Activated T-cell treated with anti-CD3 and anti-CD28 coated beads, Interleukin-2, amount 50 U/mL, for 24 hours (primary cell): ENCODE measurements at regions not wholly inside any gene's neighbourhood (a gene's known extent, or its start where the extent isn't known, plus 50 kb on each side); places are given as distances from the start of the nearest gene placed in this dataset.
"Not testable (repeated sequence)": the region's sequence is repeated elsewhere in the genome, so short reads cannot be mapped to it uniquely, and the experiment has no call there.

Experiments
- DNase-seq: peaks from one replicate; pipeline ENCODE4 v3.0.0-alpha.2; 2020
- H3K27ac Mint-ChIP-seq: 2 replicates; pipeline ENCODE4 v1.8.0; 2020; ENCODE audit warnings: mild to moderate bottlenecking, mixed read lengths
- H3K27me3 Mint-ChIP-seq: 2 replicates; pipeline ENCODE4 v1.8.0; 2020; ENCODE audit warnings: mixed read lengths
- H3K36me3 Mint-ChIP-seq: 2 replicates; pipeline ENCODE4 v1.8.0; 2020; ENCODE audit warnings: low read depth, mixed read lengths
- H3K4me1 Mint-ChIP-seq: 2 replicates; pipeline ENCODE4 v1.8.0; 2020; ENCODE audit warnings: low read depth, mixed read lengths
- H3K4me3 Mint-ChIP-seq: 2 replicates; pipeline ENCODE4 v1.8.0; 2020; ENCODE audit warnings: mild to moderate bottlenecking, moderate library complexity, mixed read lengths
- H3K9me3 Mint-ChIP-seq: 2 replicates; pipeline ENCODE4 v1.8.0; 2020; ENCODE audit warnings: mixed read lengths

- H3K27me3 Mint-ChIP-seq, result peaks cover 9% of the 10 kb centered on the region
- peaks cover 5% of the 10 kb centered on the region for H3K9me3 Mint-ChIP-seq
- no peaks in the 10 kb centered on the region for H3K36me3 Mint-ChIP-seq
- H3K27ac Mint-ChIP-seq, result no peak overlapping the region
- H3K4me3 Mint-ChIP-seq, result no peak overlapping the region
- no peak for DNase-seq
- H3K4me1 Mint-ChIP-seq, result peaks cover 13% of the 10 kb centered on the region
These were observed 147.5 kb upstream of the TBCA start for GRCh38 chr5:77923666-77924065.

DNA sequence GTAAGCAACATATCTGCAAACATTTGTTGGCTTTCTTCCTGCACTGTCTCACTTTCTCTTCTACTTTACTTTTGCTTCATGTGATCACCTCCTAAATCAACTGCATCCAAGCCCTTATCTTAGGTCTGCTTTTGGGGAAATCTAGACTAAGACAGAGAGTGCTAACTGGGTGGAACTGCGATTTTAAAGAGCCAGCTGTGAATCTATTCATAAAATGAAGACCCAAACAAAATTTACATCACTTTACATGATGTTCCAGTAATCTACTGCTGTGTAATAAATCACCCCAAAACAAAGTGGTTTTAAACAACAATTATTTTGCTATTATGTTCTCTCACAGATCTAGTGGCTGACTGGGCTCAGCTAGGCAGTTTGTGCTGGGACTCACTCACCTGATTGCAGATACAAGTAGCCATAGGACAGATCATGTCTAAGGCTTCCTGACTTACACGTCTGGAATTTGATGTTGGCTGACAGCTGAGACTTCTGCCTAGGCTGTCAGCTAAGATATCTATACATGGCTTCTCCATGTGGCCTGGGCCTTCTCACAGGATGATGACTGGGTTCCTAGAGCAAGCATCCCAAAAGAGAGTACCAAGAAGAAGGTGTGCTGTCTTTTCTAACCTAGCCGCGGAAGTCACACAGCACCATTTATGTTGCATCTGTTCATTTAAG is 145.1 kb upstream of the TBCA start:
- H3K4me3 Mint-ChIP-seq, result no peak overlapping the region
- H3K9me3 Mint-ChIP-seq, result no peaks in the 10 kb centered on the region
- H3K27ac Mint-ChIP-seq, result no peak overlapping the region
- peaks cover 13% of the 10 kb centered on the region for H3K4me1 Mint-ChIP-seq
- H3K36me3 Mint-ChIP-seq, result no peaks in the 10 kb centered on the region
- H3K27me3 Mint-ChIP-seq, result peaks cover 5% of the 10 kb centered on the region
- no peak for DNase-seq

- no peak overlapping the region for H3K27ac Mint-ChIP-seq
- no peaks in the 10 kb centered on the region for H3K9me3 Mint-ChIP-seq
- peaks cover 11% of the 10 kb centered on the region for H3K4me1 Mint-ChIP-seq
- no peak for DNase-seq
- no peaks in the 10 kb centered on the region for H3K36me3 Mint-ChIP-seq
- H3K4me3 Mint-ChIP-seq, result no peak overlapping the region
- peaks cover 3% of the 10 kb centered on the region for H3K27me3 Mint-ChIP-seq
These were observed 144.4 kb upstream of the TBCA start for GRCh38 chr5:77920359-77921058.

DNA sequence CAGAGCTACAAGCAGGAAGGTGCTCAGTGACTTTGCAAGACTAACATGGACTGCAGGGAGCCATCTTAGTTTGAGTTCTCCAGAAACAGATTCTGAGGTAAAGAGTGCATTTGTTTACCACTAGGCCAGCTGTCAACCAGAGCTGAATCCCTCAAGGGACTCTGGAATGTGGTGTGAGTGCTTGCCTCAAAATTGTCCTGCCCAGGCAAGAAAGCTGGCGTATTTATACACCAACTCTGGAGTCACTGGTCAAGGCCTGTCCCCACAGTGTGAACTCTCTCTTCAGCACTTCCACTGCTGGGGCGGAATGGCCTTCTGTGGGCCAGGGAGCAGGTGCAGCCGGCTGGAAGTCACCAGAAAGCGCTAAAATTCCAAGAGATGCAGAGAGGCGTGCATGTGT is 139.2 kb upstream of the TBCA start:
- Mint-ChIP-seq H3K27me3 (peaks cover 16% of the 10 kb centered on the region), H3K4me3 (no peak overlapping the region), H3K36me3 (no peaks in the 10 kb centered on the region), H3K4me1 (no peaks in the 10 kb centered on the region), H3K9me3 (no peaks in the 10 kb centered on the region), H3K27ac (no peak overlapping the region)
- DNase-seq, result no peak

- DNase-seq, result no peak
- no peak overlapping the region for H3K27ac Mint-ChIP-seq
- H3K4me3 Mint-ChIP-seq, result no peak overlapping the region
- H3K4me1 Mint-ChIP-seq, result no peaks in the 10 kb centered on the region
- H3K36me3 Mint-ChIP-seq, result no peaks in the 10 kb centered on the region
- H3K27me3 Mint-ChIP-seq, result peaks cover 16% of the 10 kb centered on the region
- H3K9me3 Mint-ChIP-seq, result no peaks in the 10 kb centered on the region
These were observed 136.6 kb upstream of the TBCA start for GRCh38 chr5:77912721-77913120.

DNA sequence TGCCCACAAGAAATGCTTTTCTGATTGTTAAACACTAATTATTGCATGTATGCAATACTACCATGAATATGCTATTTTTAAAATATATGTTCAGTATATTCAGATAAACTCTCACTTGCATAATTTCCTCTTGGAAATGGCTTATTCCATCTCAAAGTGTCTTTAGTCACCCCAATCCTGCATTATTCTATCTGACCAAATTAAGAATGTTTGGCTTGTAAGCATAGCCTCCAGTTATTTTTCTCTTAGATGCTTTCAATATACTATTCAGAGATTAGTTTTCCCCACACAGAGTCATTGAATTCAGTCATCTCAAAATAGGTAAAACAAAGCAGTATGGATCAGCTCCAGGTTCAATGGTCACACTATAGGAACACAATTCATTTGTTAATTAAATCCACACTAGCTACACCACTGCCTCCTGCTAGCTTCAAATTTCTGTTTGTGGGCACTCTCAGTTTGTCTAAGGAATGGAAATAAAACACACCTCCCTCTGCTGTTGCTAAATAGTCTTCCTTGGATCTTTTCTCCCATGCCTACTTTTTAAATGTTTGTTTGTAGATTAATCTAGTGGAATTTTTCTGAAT is 134.6 kb upstream of the TBCA start:
- no peaks in the 10 kb centered on the region for H3K36me3 Mint-ChIP-seq
- no peaks in the 10 kb centered on the region for H3K4me1 Mint-ChIP-seq
- DNase-seq, result no peak
- no peak overlapping the region for H3K4me3 Mint-ChIP-seq
- no peaks in the 10 kb centered on the region for H3K9me3 Mint-ChIP-seq
- peaks cover 16% of the 10 kb centered on the region for H3K27me3 Mint-ChIP-seq
- no peak overlapping the region for H3K27ac Mint-ChIP-seq

DNA sequence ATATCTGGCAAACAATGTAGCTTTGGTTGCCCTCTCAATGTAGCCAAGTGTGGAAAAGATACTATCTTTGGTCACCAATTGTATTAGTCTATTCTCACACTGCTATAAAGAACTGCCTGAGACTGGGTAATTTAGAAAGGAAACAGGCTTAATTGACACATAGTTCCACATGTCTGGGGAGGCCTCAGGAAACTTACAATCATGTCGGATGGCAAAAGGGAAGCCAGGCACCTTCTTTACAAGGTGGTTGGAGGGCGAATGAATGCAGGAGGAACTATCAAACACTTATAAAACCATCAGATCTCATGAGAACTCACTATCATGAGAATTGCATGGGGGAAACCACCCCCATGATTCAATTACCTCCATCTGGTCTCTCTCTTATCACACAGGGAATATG is 133.1 kb upstream of the TBCA start:
- no peak overlapping the region for H3K27ac Mint-ChIP-seq
- H3K36me3 Mint-ChIP-seq, result no peaks in the 10 kb centered on the region
- DNase-seq, result no peak
- H3K27me3 Mint-ChIP-seq, result peaks cover 16% of the 10 kb centered on the region
- H3K4me3 Mint-ChIP-seq, result no peak overlapping the region
- H3K4me1 Mint-ChIP-seq, result no peaks in the 10 kb centered on the region
- H3K9me3 Mint-ChIP-seq, result no peaks in the 10 kb centered on the region

DNA sequence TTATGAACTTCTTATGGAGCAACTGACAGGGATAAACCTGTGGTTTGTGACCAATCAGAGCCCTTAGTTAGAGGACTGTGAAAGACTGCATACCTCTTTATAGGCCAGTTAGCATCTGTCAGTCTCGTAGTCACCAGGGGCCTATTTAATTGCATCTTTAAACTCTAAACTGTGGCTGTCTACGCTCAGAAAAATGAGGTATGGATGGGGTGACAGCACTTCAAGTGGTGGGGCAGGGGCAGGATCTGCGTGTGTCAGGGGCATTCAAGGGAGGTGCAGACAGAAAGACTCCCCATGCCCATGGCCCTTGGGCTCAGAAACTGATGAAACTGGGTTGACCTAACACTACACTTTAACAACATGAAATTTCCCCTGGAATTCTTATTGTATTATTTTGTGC is 132.6 kb upstream of the TBCA start:
- Mint-ChIP-seq H3K9me3 (no peaks in the 10 kb centered on the region), H3K27me3 (peaks cover 16% of the 10 kb centered on the region), H3K27ac (no peak overlapping the region), H3K4me3 (no peak overlapping the region), H3K4me1 (no peaks in the 10 kb centered on the region), H3K36me3 (no peaks in the 10 kb centered on the region)
- no peak for DNase-seq

GRCh38 chr5:77907786-77908185 is 131.6 kb upstream of the TBCA start:
- DNase-seq, result no peak
- no peaks in the 10 kb centered on the region for H3K9me3 Mint-ChIP-seq
- H3K4me3 Mint-ChIP-seq, result no peak overlapping the region
- H3K4me1 Mint-ChIP-seq, result no peaks in the 10 kb centered on the region
- no peaks in the 10 kb centered on the region for H3K36me3 Mint-ChIP-seq
- H3K27me3 Mint-ChIP-seq, result peaks cover 8% of the 10 kb centered on the region
- no peak overlapping the region for H3K27ac Mint-ChIP-seq

- H3K4me3 Mint-ChIP-seq, result no peak overlapping the region
- H3K27ac Mint-ChIP-seq, result no peak overlapping the region
These were observed 130.7 kb upstream of the TBCA start for GRCh38 chr5:77906806-77907205.

GRCh38 chr5:77904362-77904761 is 128.2 kb upstream of the TBCA start:
- no peaks in the 10 kb centered on the region for H3K4me1 Mint-ChIP-seq

More at GRCh38 chr5:77906806-77907205, 130.7 kb upstream of the TBCA start:
- Mint-ChIP-seq H3K9me3 (no peaks in the 10 kb centered on the region), H3K36me3 (no peaks in the 10 kb centered on the region), H3K4me1 (no peaks in the 10 kb centered on the region), H3K27me3 (peaks cover 4% of the 10 kb centered on the region)
- no peak for DNase-seq

GRCh38 chr5:77900691-77901090 is 124.6 kb upstream of the TBCA start:
- Mint-ChIP-seq H3K9me3 (no peaks in the 10 kb centered on the region), H3K27me3 (no peaks in the 10 kb centered on the region), H3K36me3 (no peaks in the 10 kb centered on the region), H3K4me1 (no peaks in the 10 kb centered on the region), H3K27ac (no peak overlapping the region), H3K4me3 (no peak overlapping the region)
- no peak for DNase-seq

More at GRCh38 chr5:77904362-77904761, 128.2 kb upstream of the TBCA start:
- no peaks in the 10 kb centered on the region for H3K27me3 Mint-ChIP-seq
- no peaks in the 10 kb centered on the region for H3K36me3 Mint-ChIP-seq
- H3K4me3 Mint-ChIP-seq, result no peak overlapping the region
- no peaks in the 10 kb centered on the region for H3K9me3 Mint-ChIP-seq
- DNase-seq, result no peak
- no peak overlapping the region for H3K27ac Mint-ChIP-seq

DNA sequence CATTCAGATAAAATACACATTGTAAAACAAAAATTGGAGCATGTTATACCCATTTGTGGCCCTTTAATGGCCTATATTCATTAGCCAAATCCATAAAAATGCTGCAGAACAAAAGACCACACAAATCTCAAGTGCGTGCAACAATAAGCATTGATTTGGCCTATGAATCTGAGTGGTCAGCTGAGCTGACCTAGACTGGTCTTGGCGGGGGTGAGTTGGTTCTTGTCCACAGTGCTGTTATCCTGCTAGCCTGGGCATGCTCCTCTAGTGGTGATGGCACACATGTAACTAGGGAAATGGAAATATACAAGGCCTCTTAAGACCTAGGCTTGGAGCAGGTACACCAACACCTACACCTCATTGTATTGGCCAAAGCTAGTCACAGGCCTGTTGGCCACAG is 122.2 kb upstream of the TBCA start:
- Mint-ChIP-seq H3K4me1 (peaks cover 3% of the 10 kb centered on the region), H3K27ac (no peak overlapping the region), H3K9me3 (no peaks in the 10 kb centered on the region), H3K36me3 (no peaks in the 10 kb centered on the region), H3K27me3 (no peaks in the 10 kb centered on the region), H3K4me3 (no peak overlapping the region)
- DNase-seq, result no peak

DNA sequence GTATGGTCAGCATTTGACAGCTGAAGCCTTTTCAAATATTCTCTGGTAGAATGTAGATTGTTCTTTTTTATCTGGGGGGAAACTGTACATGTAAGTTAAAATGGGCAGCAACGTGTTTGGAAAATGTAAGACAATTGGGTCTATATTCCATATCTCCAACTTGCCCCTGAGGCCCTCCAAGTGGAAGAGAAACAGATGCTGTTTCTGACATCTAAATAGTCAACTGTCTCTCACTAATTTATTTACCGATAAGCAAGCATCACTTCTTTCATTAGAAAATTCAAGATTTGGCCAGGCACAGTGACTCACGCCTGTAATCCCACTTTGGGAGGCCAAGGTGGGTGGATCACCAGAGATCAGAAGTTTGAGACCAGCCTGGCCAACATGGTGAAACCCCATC is 120.2 kb upstream of the TBCA start:
- Mint-ChIP-seq H3K36me3 (no peaks in the 10 kb centered on the region), H3K9me3 (no peaks in the 10 kb centered on the region), H3K27ac (no peak overlapping the region), H3K4me3 (no peak overlapping the region), H3K27me3 (no peaks in the 10 kb centered on the region), H3K4me1 (peaks cover 7% of the 10 kb centered on the region)
- no peak for DNase-seq

DNA sequence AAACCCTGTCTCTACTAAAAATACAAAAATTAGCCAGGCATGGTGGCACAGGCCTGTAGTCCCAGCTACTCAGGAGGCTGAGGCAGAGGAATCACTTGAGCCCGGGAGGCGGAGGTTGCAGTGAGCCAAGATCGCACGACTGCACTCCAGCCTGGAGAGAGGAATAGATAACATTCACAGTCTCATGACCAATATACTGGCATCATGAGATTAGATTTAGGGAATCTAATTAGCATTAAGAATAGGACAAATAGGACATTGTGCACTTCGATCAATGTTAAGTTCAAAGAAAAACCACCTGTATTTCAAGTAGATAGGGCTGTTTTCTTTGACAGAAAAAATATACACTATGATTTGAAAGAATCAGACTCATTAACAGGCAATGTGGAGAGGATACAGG is 118.0 kb upstream of the TBCA start:
- H3K27me3 Mint-ChIP-seq, H3K9me3 Mint-ChIP-seq, H3K4me1 Mint-ChIP-seq, H3K27ac Mint-ChIP-seq, H3K4me3 Mint-ChIP-seq, H3K36me3 Mint-ChIP-seq, DNase-seq: not testable (repeated sequence)
